ENCODE measurements at regions not wholly inside any gene's neighbourhood (a gene's known extent, or its start where the extent isn't known, plus 50 kb on each side); places are given as distances from the start of the nearest gene placed in this dataset.

DNA sequence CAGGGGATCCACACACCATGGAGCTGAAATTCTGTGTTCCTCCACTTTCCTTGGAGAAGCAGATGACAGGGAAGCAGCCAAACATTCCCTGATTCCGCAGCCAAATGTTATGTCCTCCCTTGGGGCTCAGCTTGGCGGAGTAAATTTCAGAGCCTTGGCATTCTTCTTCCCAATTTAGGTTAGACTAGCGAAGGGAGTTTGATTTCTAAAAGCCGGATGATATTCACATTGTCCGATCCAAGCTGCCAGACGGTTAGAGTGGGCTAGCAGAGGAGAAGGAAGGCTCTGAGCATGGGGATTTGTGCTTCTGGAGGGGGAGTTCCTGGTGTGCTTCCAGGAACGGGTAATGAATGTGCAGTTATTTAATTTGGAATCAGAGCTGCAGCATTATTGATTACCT is 380.4 kb upstream of the EEF2KMT start:
- DNase-seq: no peak
- Histone ChIP-seq H3K4me3 (no peak overlapping the region), H3K9me3 (no peaks in the 10 kb centered on the region), H3K27me3 (no peaks in the 10 kb centered on the region), H3K27ac (no peak overlapping the region), H3K36me3 (no peaks in the 10 kb centered on the region), H3K4me1 (no peaks in the 10 kb centered on the region)
- whole genome bisulfite sequencing, 2 donors (ENCODE audit: low coverage in 1 of 2): 73% methylated on average over 7 of the region's 7 CpGs; no CpG with 5 or more reads in 1 of the 2 donors
- intact Hi-C loops (cut with DNase I; ENCODE audit: low total_unique reads): no loop called here
- in situ Hi-C loops (cut with MboI; ENCODE audit: low pct_ligation_motif_present in 1 of 4, low pct_unique_long_range_greater_than_20kb in 1 of 4, low sequenced_read_pairs in 3 of 4): loop anchor here in 2 of 4 donors (10.0 to 25.0 kb wide), 2 partner anchors 241 to 243 kb away; no protein-coding TSS in a partner anchor
- TF ChIP-seq, protein P1, sequence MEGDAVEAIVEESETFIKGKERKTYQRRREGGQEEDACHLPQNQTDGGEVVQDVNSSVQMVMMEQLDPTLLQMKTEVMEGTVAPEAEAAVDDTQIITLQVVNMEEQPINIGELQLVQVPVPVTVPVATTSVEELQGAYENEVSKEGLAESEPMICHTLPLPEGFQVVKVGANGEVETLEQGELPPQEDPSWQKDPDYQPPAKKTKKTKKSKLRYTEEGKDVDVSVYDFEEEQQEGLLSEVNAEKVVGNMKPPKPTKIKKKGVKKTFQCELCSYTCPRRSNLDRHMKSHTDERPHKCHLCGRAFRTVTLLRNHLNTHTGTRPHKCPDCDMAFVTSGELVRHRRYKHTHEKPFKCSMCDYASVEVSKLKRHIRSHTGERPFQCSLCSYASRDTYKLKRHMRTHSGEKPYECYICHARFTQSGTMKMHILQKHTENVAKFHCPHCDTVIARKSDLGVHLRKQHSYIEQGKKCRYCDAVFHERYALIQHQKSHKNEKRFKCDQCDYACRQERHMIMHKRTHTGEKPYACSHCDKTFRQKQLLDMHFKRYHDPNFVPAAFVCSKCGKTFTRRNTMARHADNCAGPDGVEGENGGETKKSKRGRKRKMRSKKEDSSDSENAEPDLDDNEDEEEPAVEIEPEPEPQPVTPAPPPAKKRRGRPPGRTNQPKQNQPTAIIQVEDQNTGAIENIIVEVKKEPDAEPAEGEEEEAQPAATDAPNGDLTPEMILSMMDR (IDR thresholded peaks at IDR 0.05): no peak
- no peak for TF ChIP-seq EP300 (IDR thresholded peaks at IDR 0.05; ENCODE audit: low read depth)
- TF ChIP-seq POLR2AphosphoS5 (IDR thresholded peaks at IDR 0.05): no peak
- no peak for TF ChIP-seq POLR2A (IDR thresholded peaks at IDR 0.05)

DNA sequence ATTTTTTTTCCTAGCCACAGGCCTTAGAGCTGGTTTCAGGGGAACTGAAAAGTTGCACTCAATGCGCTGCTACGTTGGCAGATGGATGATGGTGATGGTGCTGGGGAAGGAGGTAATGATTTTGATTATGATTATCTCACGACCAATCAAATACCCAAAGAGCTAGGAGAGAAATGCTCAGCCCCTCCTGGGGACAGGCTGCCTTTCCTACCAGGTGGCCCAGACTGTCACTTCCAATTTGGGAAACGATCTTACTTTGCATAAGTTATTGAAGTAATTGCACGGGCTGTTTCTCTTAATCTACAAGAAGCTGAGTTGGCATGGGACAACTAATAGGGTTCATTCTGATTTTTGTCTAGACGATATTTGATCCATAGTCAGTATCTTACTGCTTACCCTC is 379.7 kb upstream of the EEF2KMT start:
- 66 to 72% methylated on average over 2 to 6 of the region's 6 CpGs for WGBS, 2 donors (ENCODE audit: low coverage in 1 of 2)
- H3K27ac ChIP-seq: no peak overlapping the region
- H3K9me3 ChIP-seq: no peaks in the 10 kb centered on the region
- TF ChIP-seq POLR2A (IDR thresholded peaks at IDR 0.05) (no peak), EP300 (IDR thresholded peaks at IDR 0.05; ENCODE audit: low read depth) (no peak), POLR2AphosphoS5 (IDR thresholded peaks at IDR 0.05) (no peak)
- TF ChIP-seq, protein P1 (IDR thresholded peaks at IDR 0.05): no peak
- in situ Hi-C loops (cut with MboI; ENCODE audit: low pct_ligation_motif_present in 1 of 4, low pct_unique_long_range_greater_than_20kb in 1 of 4, low sequenced_read_pairs in 3 of 4) (loop anchor here in 2 of 4 donors (10.0 to 25.0 kb wide), 2 partner anchors 240 to 242 kb away; no protein-coding TSS in a partner anchor), intact Hi-C loops (cut with DNase I; ENCODE audit: low total_unique reads) (no loop called here)
- H3K4me1 ChIP-seq: no peaks in the 10 kb centered on the region
- H3K36me3 ChIP-seq: no peaks in the 10 kb centered on the region
- no peak overlapping the region for H3K4me3 ChIP-seq
- DNase-seq: no peak
- H3K27me3 ChIP-seq: no peaks in the 10 kb centered on the region

GRCh38 chr16:5472552-5472951 is 375.0 kb upstream of the EEF2KMT start:
- no peak for DNase-seq
- no peak for TF ChIP-seq EP300 (IDR thresholded peaks at IDR 0.05; ENCODE audit: low read depth)

DNA sequence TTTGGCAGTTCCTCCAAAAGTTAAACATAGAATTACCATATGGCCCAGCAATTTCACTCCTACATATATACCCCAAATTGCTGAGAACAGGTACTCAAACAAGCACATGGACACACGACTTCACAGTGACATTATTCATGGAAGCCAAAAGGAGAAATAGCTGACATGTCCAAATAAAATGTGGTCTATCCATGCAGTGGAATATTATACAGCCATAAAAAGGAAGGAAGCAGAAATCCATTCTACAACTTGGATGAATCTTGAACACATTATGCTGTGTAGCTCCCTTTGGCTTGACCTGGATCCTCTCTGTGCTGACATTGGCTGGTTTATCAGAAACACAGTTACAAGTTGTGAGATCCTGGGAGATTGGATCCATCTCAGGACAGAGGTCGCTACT is 370.9 kb upstream of the EEF2KMT start:
- TF ChIP-seq, protein P1 (IDR thresholded peaks at IDR 0.05): no peak
- TF ChIP-seq POLR2A (IDR thresholded peaks at IDR 0.05) (no peak), EP300 (IDR thresholded peaks at IDR 0.05; ENCODE audit: low read depth) (no peak), POLR2AphosphoS5 (IDR thresholded peaks at IDR 0.05) (no peak)
- Histone ChIP-seq H3K4me3 (no peak overlapping the region), H3K4me1 (peaks cover 0 to 9% (median 4%) of the 10 kb centered on the region in 4 donors), H3K27ac (no peak overlapping the region), H3K36me3 (no peaks in the 10 kb centered on the region), H3K9me3 (no peaks in the 10 kb centered on the region), H3K27me3 (no peaks in the 10 kb centered on the region)
- in situ Hi-C loops (cut with MboI; ENCODE audit: low pct_ligation_motif_present in 1 of 4, low pct_unique_long_range_greater_than_20kb in 1 of 4, low sequenced_read_pairs in 3 of 4) (no loop called here), intact Hi-C loops (cut with DNase I; ENCODE audit: low total_unique reads) (no loop called here)
- no peak for DNase-seq
- 56 to 75% methylated on average over 1 to 2 of the region's 2 CpGs for WGBS, 2 donors (ENCODE audit: low coverage in 1 of 2)

More at GRCh38 chr16:5472552-5472951, 375.0 kb upstream of the EEF2KMT start:
- no peak overlapping the region for H3K27ac ChIP-seq
- H3K4me3 ChIP-seq: no peak overlapping the region
- no peaks in the 10 kb centered on the region for H3K27me3 ChIP-seq
- WGBS, 2 donors (ENCODE audit: low coverage in 1 of 2): 20 to 37% methylated on average over 1 to 7 of the region's 7 CpGs
- H3K9me3 ChIP-seq: no peaks in the 10 kb centered on the region
- intact Hi-C loops (cut with DNase I; ENCODE audit: low total_unique reads): no loop called here
- in situ Hi-C loops (cut with MboI; ENCODE audit: low pct_ligation_motif_present in 1 of 4, low pct_unique_long_range_greater_than_20kb in 1 of 4, low sequenced_read_pairs in 3 of 4): loop anchor here in 1 of 4 donors (10.0 kb wide), 1 partner anchor 238 kb away; no protein-coding TSS in a partner anchor
- no peaks in the 10 kb centered on the region for H3K4me1 ChIP-seq
- no peaks in the 10 kb centered on the region for H3K36me3 ChIP-seq

DNA sequence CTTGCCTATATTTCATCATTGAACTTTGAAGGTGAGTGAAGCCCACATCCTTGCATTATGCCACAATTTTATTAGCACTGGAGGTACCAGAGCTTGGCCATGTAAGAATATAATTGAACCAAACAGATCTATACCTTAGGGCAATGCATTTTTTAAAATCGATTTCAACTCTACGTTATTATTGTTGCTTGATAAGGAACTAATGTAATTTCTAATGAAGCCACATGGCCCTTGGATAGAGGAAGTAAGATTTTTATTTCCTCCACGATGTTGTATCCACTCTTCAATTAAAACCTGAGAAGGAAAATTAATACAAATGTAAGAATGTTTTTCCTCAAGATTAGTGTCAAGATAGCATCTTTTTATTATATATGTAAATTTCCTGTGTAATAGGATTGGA is 370.0 kb upstream of the EEF2KMT start:
- Histone ChIP-seq H3K27me3 (no peaks in the 10 kb centered on the region), H3K27ac (no peak overlapping the region), H3K4me1 (peaks cover 0 to 9% (median 4%) of the 10 kb centered on the region in 4 donors), H3K4me3 (no peak overlapping the region), H3K9me3 (no peaks in the 10 kb centered on the region), H3K36me3 (no peaks in the 10 kb centered on the region)
- 83 to 87% methylated on average over 3 of the region's 3 CpGs for WGBS, 2 donors (ENCODE audit: low coverage in 1 of 2)
- intact Hi-C loops (cut with DNase I; ENCODE audit: low total_unique reads): no loop called here
- no peak for TF ChIP-seq EP300 (IDR thresholded peaks at IDR 0.05; ENCODE audit: low read depth)
- TF ChIP-seq, protein P1 (IDR thresholded peaks at IDR 0.05): no peak
- no peak for TF ChIP-seq POLR2A (IDR thresholded peaks at IDR 0.05)
- no peak for TF ChIP-seq POLR2AphosphoS5 (IDR thresholded peaks at IDR 0.05)
- in situ Hi-C loops (cut with MboI; ENCODE audit: low pct_ligation_motif_present in 1 of 4, low pct_unique_long_range_greater_than_20kb in 1 of 4, low sequenced_read_pairs in 3 of 4): no loop called here
- no peak for DNase-seq

All from transverse colon (tissue), 4 donors.